C1 segment of cervical spinal cord (tissue), 14 donors: ENCODE measurements at regions not wholly inside any gene's neighbourhood (a gene's known extent, or its start where the extent isn't known, plus 50 kb on each side); places are given as distances from the start of the nearest gene placed in this dataset.
"Not testable (repeated sequence)": the region's sequence is repeated elsewhere in the genome, so short reads cannot be mapped to it uniquely, and the experiment has no call there.

Experiments
- DNase-seq, 14 donors: peaks; one replicate each; lab custom pipeline; 2025; lab: John Stamatoyannopoulos, UW

DNA sequence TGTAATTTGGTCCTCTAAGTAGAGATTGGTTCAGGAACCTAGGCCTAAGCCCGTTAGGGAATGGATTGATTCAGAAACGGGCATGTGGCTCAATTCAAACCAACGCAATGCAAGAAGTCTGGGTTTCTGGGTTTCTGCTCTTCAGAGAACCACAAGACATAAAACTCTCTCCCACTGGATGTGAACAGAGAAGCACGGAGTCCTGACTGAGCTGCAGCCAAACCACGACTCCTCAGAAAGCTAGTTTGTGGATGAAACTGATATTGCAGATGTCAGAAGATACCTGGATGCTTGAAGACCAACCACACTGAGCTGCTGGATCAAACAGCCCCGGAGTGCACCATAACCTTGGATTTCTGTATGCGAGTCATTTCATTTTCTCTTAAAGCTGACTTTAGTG lies 50.0 kb downstream of the SOD2 start:
- DNase-seq: no peak

DNA sequence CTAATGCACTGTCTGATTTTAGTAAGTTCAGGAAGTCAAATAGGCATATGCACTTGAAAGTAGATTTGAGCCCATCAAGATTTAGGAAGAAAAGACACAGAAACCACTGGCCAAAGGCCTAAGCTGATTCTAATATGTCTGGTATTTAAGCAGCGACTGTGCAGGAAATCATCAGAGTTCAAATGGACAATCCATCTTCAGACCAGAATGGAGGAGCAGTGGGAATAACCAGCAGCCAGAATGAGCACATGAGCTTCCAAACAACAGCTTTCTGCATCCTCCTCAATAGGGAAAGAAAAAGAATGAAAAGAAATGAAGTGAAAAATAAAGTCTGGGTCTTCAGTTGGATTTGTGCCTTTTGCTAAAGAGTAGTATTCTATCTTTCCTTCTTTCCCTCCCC lies 50.6 kb downstream of the SOD2 start:
- DNase-seq: no peak

DNA sequence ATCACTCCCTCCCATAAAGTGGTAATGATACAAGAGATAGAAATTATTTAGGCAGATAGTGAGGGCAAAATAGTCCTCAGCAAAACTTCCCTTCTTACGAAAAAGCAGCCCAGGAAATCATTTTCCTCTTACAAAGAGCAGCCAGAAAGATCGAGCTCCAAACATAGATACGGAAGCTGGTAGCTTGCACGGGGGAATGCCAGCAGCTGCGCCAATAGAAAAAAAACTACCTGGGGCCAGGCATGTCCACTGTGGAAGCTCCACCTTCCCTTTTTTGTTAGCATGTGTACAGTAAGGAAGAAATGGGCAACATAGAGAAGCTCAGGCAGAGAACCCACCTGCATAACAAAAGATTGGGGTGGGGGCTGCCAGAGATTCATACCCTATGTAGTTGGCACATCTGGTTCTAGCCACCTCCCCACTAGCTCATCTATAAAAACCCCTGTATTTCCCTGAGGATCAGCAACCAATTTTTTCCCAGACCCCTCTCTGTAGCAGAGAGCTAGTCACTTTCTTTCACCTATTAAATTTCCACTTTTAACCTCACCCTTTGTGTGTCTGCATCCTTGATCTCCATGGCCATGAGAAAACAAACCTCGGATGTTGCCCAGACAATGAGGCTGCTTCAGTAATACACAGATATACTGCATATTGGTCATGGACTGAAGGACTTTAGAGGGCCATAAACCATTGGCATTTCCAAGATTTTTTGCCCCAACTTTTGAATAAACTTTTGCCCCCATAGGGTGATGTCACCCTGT lies 52.1 kb downstream of the SOD2 start:
- no peak for DNase-seq

- no peak for DNase-seq
Observed at GRCh38 chr6:159640322-159640721, 52.7 kb downstream of the SOD2 start.

DNA sequence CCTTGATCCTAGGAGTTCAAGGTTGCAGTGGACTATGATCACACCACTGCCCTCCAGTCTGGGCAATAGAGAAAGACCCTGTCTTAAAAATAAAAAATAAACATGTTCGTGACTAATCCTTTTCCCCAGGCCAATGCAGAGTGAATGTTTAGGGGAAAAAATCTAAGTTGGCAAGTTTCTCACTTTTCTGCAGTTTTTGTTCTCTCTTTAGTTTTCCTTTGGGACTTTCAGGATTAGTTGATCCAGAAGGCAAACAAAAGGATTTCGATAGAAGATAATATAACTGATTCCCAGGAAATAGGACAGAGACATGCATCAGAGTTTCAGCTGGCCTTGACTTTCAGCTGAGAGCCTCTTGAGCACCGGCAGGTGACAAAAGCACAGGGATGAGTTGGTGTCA lies 53.3 kb downstream of the SOD2 start:
- DNase-seq: no peak

- no peak for DNase-seq
Observed at GRCh38 chr6:159633196-159633595, 59.8 kb downstream of the SOD2 start.

GRCh38 chr6:159631886-159632285 lies 61.2 kb downstream of the SOD2 start:
- DNase-seq: no peak

- no peak for DNase-seq
Observed at GRCh38 chr6:159627939-159628338, 65.1 kb downstream of the SOD2 start.

DNA sequence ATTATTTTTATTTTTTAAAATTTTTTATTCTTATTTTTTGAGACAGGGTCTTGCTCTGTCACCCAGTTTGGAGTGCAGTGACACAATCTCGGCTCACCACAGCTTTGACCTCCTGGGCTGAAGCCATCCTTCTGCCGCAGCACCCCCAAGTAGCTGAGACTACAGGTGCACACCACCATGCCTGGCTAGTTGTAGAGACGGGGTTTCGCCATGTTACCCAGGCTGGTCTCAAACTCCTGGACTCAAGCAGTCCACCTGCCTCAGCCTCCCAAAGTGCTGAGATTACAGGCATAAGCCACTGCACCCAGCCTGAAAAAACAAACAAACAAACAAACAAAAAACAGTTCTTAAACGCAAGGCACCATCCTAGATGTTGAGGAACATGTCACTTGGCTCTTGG lies 66.5 kb downstream of the SOD2 start:
- DNase-seq: not testable (repeated sequence)

DNA sequence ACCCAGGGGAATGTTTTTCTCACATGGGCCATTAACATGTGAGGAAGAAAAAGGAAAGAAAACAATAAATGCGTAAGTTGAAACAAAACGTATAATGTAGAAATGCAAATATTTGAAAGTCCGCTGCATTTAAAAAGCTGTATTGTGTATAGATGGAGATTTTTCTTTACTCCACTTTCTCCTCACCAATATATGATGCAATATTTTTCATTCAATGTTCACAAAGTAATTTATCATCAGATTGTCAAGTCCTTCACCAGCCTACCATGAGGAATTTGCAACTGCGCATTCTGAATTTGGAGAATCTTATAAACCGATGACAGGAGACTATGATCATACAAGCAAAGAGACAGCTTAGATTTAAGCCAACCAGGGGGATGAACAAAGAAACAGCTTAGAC lies 69.9 kb downstream of the SOD2 start:
- DNase-seq: no peak

- DNase-seq: no peak
Observed at GRCh38 chr6:159620947-159621346, 72.1 kb downstream of the SOD2 start.

DNA sequence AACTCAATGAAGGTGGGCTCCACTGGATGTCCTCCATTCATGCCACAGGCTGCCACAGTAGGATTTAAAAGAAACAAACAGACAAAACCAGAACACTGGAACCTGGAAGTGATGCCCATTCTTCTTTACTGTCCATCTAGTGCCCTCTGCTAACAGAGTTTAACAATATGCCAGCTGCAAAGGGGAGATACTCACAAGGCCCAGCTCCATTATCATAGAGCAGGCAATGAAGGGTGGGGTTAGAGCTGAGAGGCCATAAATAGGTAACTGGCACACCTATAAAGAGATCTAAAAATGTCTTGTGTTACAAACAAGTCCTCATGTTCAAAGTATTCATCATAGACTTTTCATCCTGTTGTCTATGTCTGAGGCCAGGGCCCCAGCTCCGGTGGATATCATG lies 75.6 kb downstream of the SOD2 start:
- DNase-seq: no peak

GRCh38 chr6:159616456-159616855 lies 76.6 kb downstream of the SOD2 start:
- DNase-seq: no peak

DNA sequence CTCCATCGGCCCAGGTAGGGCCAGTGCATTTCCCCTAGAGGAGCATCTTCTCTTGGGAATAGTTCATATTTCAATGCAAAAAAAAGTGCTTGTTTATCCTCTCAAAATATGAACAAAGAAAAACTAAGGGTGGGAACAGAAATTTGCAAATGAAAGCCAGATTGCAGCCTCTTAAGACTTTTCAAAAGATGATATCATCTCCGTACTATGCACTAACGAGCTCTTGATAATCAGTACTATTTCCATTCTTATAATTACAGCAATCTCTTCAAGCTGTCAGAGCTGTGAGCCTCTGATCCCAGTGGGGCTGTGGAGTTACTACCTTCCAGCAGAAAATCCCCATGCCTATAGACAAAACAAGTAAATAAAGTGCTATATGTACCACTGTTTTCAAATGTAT lies 77.1 kb downstream of the SOD2 start:
- DNase-seq: no peak

DNA sequence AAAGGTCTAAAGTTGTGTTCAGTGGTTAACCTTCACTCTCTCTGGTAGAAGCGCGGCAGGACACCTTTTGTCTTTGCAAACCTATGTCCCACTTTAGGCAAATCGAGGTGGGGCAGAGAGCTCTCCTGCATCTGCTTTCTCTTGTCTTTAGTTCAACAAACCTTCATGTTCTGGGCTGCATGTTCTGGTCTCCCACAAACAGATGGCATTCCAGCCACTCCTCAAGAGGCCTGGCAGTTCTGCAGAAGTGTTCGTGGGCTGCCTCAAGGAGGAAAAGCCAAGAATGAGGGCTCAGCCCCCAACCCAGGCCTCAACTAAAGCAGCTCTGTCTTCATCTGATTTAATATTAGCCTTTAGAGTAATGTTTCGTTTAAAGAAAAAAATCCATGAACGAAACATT lies 82.2 kb downstream of the SOD2 start:
- DNase-seq: no peak

DNA sequence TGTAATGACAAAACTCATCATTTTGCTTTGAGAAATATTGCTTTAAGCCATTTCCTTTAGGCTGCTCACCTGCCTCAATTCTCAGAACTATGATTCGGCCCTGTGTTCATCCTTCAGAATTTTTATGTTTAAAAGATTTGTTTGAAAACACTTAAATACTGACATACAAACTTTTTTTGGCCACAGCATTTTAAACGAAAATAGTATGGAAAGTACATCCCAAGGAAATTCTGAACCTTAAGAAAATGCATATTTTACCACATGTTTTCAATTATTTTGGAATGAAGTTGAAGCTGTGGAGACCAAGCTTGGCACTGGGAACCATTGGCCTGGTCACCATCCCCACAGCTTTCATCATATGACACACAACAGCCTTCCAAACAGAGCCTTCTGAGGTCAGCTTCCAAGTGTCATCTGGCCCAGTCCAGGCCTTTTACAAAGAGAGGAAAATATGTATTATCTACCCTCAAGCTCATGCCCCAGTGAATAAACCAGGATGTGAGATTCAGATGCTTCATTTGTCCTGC lies 83.3 kb downstream of the SOD2 start:
- no peak for DNase-seq

DNA sequence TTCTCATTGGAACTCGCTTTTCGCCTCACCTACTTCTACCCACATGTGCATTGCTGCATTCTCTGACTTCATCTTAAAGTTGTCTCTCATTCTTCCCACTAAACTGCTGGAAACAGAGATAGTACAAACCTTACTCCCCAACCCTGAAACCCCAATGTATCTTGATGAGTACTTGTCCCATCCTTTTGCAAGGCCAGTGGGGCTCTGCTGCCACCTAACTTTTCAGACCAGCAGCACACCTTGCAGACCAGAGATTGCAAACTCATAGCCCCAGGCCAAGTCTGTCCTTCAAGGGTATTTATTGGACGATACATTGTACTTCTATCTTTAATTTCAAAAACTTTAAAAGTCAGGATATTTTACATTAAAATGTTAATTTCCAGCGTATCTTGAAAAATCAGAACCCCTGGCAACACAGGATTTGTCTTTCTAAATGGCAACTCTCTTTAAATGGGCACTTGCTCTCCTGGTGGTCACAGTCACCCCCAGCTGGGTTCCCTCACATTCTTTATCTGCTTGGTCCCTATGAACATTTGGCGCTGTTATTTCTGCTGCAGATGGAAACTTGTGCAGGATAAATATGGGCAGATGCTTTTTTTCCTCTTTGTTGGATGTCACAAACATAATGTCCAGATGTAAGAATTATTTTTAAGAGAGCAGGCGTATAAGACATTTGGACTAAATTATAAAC lies 83.9 kb downstream of the SOD2 start:
- no peak for DNase-seq

DNA sequence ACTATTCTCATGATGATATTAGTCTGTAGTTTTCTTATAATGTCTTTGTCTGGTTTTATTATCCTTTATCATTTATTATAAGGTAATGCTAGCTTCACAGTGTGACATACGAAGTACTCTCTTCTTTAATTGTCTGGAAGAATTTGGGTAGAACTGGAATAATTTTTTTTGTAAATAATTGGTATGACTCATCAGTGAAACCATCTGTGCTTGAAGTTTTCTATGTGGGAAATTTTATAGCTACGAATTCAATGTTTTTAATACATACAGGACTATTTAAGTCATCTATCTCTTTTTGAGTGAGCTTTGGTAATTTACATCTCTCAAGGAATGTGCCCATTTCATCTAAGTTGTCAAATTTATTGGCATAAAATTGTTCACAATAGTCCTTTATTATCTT lies 86.3 kb downstream of the SOD2 start:
- DNase-seq: no peak

GRCh38 chr6:159604443-159604956 lies 88.5 kb downstream of the SOD2 start:
- DNase-seq: no peak

DNA sequence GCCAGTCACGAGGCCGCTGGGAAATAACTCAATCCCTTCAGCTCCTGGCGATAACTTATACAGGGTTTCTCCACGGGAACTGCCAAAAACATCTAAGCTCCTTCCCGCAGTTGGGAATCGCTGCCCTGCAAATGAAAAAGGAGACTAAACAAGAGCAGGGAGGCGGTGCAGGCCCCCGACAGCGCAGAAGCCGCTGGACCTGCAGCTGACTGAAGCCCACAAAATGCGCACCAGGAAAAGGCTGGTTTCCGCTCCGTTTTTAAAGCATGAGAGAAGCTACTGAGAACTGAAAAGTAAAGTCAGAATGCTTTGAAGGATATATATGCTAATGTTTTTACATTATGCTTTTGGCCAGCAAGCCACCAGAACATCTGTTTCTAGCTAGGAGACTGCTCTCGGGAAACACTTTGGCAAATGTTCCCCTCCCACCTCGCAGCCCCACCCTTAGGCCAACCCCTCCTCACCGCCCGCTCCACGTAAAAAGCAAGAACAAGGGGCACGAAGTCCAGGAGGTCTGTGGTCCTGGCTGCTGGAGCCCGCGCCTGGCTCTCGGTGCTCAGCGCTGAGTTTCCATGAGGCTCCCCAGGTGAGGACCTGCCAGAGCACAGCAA lies 90.5 kb downstream of the SOD2 start:
- DNase-seq: no peak

DNA sequence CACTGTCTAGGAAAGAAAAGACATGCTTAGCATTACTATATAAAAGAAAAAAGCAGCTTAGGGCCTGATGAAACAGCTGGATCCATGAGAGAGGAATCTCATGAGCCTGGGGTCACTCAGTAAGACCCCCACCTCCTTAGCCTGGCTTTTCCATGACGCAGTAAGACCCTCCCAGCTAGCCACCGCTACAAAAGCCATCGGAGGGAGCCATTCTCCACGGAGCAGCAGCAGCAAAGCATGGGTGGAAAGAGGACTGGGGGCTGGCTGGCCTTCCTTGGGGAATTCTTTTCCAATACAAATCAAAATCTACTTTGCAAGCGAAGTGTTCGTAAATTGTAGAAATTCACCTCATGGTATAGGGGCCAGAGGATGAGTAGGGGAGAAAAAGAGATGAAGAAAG lies 91.8 kb downstream of the SOD2 start:
- DNase-seq: no peak

GRCh38 chr6:159595173-159595572 lies 97.9 kb downstream of the SOD2 start:
- DNase-seq: peak in 6 of 14 donors; percentile 3 to 48 (median 10)

GRCh38 chr6:159594750-159595117 lies 98.3 kb downstream of the SOD2 start:
- no peak for DNase-seq
